Cerebellar cortex (tissue), 1 donor: ENCODE measurements at regions not wholly inside any gene's neighbourhood (a gene's known extent, or its start where the extent isn't known, plus 50 kb on each side); places are given as distances from the start of the nearest gene placed in this dataset.

Source experiments
- DNase-seq: peaks from one replicate; pipeline ENCODE4 v3.0.0-alpha.2; 2015; ENCODE audit warnings: low spot score

GRCh38 chr2:234601213-234601612, 104.3 kb upstream of the ARL4C start:
- no peak for DNase-seq

GRCh38 chr2:234597576-234597861, 100.6 kb upstream of the ARL4C start:
- no peak for DNase-seq

- DNase-seq, result no peak
Observed at GRCh38 chr2:234596696-234597575, 100.1 kb upstream of the ARL4C start.

GRCh38 chr2:234595829-234596228, 98.9 kb upstream of the ARL4C start:
- DNase-seq, result no peak

- DNase-seq, result no peak
Observed at GRCh38 chr2:234594715-234595114, 97.8 kb upstream of the ARL4C start.

GRCh38 chr2:234593636-234594035, 96.8 kb upstream of the ARL4C start:
- DNase-seq, result no peak

- no peak for DNase-seq
Observed at GRCh38 chr2:234592541-234592940, 95.7 kb upstream of the ARL4C start.

- no peak for DNase-seq
Observed at GRCh38 chr2:234590076-234590475, 93.2 kb upstream of the ARL4C start.

GRCh38 chr2:234588054-234588430, 91.2 kb upstream of the ARL4C start:
- DNase-seq, result no peak

GRCh38 chr2:234587341-234588053, 90.6 kb upstream of the ARL4C start:
- no peak for DNase-seq

GRCh38 chr2:234583331-234583730, 86.5 kb upstream of the ARL4C start:
- no peak for DNase-seq

GRCh38 chr2:234580686-234581085, 83.8 kb upstream of the ARL4C start:
- no peak for DNase-seq

- DNase-seq, result no peak
Observed at GRCh38 chr2:234579231-234579962, 82.5 kb upstream of the ARL4C start.

- DNase-seq, result no peak
Observed at GRCh38 chr2:234578389-234578788, 81.5 kb upstream of the ARL4C start.

- no peak for DNase-seq
Observed at GRCh38 chr2:234577191-234577590, 80.3 kb upstream of the ARL4C start.

- DNase-seq, result no peak
Observed at GRCh38 chr2:234571620-234572407, 74.9 kb upstream of the ARL4C start.

- DNase-seq, result no peak
Observed at GRCh38 chr2:234570476-234570875, 73.6 kb upstream of the ARL4C start.

GRCh38 chr2:234569776-234570430, 73.0 kb upstream of the ARL4C start:
- DNase-seq, result no peak

- DNase-seq, result no peak
Observed at GRCh38 chr2:234566622-234567021, 69.7 kb upstream of the ARL4C start.

GRCh38 chr2:234565842-234566619, 69.2 kb upstream of the ARL4C start:
- no peak for DNase-seq

GRCh38 chr2:234565201-234565600, 68.3 kb upstream of the ARL4C start:
- DNase-seq, result no peak
